ENCODE measurements at regions not wholly inside any gene's neighbourhood (a gene's known extent, or its start where the extent isn't known, plus 50 kb on each side); places are given as distances from the start of the nearest gene placed in this dataset.

DNA sequence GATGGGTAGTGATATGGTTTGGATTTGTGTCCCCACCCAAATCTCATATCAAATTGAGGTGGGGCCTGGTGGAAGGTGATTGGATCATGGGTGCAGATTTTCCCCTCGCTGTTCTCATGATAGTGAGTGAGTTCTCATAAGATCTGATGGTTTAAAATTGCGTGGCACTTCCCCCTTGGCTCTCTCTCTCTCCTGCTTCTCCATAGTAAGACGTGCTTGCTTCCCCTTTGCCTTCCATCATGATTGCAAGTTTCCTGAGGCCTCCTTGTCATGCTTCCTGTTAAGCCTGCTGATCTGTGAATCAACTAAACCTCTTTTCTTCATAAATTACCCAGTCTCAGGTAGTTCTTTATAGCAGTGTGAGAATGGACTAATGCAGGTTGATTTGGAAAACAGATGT lies 223.2 kb upstream of the APCDD1 start:
- BruUV-seq (replicated peaks): no TSS peak
- no CpG with 5 or more reads among the region's 3 CpGs for WGBS, 2 experiments (ENCODE audit: extremely low coverage in 2 of 2, insufficient read length in 1 of 2)
- ChIA-PET POLR2A (ENCODE audit: unreplicated experiment) (no interaction called here), CTCF (no interaction called here)
- Histone ChIP-seq H3K14ac (replicated peaks; ENCODE audit: low read depth, low read length) (no peak overlapping the region), H3K9me1 (ENCODE audit: insufficient read depth, low read length) (peaks cover 3% of the 10 kb centered on the region; the same call in 1 of the 2 replicates), H2BK120ac (ENCODE audit: low read depth, low read length) (no peak overlapping the region), H3K56ac (ENCODE audit: extremely low read depth, insufficient read depth, low read length) (no peak overlapping the region), H4K5ac (ENCODE audit: low read depth, low read length) (no peak overlapping the region), H3K79me1 (ENCODE audit: low read depth in 1 of 2, low read length in 2 of 2) (no peaks in the 10 kb centered on the region), H4K20me1 (ENCODE audit: insufficient read depth, low read length) (no peaks in the 10 kb centered on the region), H3K9ac (ENCODE audit: low read depth, low read length) (no peak overlapping the region), H3K4me1 (ENCODE audit: control insufficient read depth, insufficient read depth, low read length) (peaks cover 9% of the 10 kb centered on the region), H3K27ac (ENCODE audit: insufficient read depth, low read length) (no peak overlapping the region), H3K4me2 (ENCODE audit: low read depth, low read length) (no peak overlapping the region), H2AK5ac (ENCODE audit: low read depth, low read length) (no peak overlapping the region), H3K36me3 (ENCODE audit: control insufficient read depth, insufficient read depth, low read length) (no peaks in the 10 kb centered on the region), H3K9me3 (ENCODE audit: control insufficient read depth, insufficient read depth, low read length) (peaks cover 13% of the 10 kb centered on the region), H3K23ac (ENCODE audit: low read depth, low read length) (no peak overlapping the region), H2BK5ac (ENCODE audit: low read depth, low read length, poor library complexity, severe bottlenecking) (no peak overlapping the region), H4K91ac (ENCODE audit: insufficient read depth, low read depth, low read length) (no peak overlapping the region), H3K27me3 (ENCODE audit: control insufficient read depth, insufficient read depth, low read length) (no peaks in the 10 kb centered on the region), H3K4ac (ENCODE audit: low read depth, low read length) (no peak overlapping the region), H4K8ac (ENCODE audit: low read depth in 2 of 2, low read length in 2 of 2) (no peak overlapping the region), H2BK20ac (ENCODE audit: low read depth, low read length) (no peak overlapping the region), H3K18ac (ENCODE audit: low read depth, low read length) (no peak overlapping the region), H3K4me3 (ENCODE audit: insufficient read depth, low read depth, low read length) (no peak overlapping the region), H2AFZ (replicated peaks; ENCODE audit: low read length, poor library complexity) (no peak overlapping the region), H2BK15ac (ENCODE audit: low read depth, low read length) (no peak overlapping the region), H2AK9ac (replicated peaks; ENCODE audit: low read depth, low read length, poor library complexity) (no peak overlapping the region)
- dilution Hi-C loops (cut with HindIII; ENCODE audit: low sequenced_read_pairs, unreplicated experiment) (no loop called here), in situ Hi-C loops (cut with MboI; ENCODE audit: low sequenced_read_pairs) (no loop called here), intact Hi-C loops (cut with micrococcal nuclease) (loop anchor here (10.0 kb wide), 4 partner anchors 156 to 284 kb away; no protein-coding TSS in a partner anchor)
- no peak for ATAC-seq (ENCODE audit: low read depth)
- DNase-seq: no peak
- no peak for TF ChIP-seq MXI1 (IDR thresholded peaks at IDR 0.05; ENCODE audit: borderline replicate concordance, low read depth, low read length)
- TF ChIP-seq CEBPB (IDR thresholded peaks at IDR 0.05; ENCODE audit: low read depth, low read length): no peak
- TF ChIP-seq, protein P1, sequence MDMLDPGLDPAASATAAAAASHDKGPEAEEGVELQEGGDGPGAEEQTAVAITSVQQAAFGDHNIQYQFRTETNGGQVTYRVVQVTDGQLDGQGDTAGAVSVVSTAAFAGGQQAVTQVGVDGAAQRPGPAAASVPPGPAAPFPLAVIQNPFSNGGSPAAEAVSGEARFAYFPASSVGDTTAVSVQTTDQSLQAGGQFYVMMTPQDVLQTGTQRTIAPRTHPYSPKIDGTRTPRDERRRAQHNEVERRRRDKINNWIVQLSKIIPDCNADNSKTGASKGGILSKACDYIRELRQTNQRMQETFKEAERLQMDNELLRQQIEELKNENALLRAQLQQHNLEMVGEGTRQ (IDR thresholded peaks at IDR 0.05; ENCODE audit: low read depth, low read length): no peak
- no peak for TF ChIP-seq RFX5 (IDR thresholded peaks at IDR 0.05; ENCODE audit: low read depth, low read length)
- TF ChIP-seq BHLHE40 (IDR thresholded peaks at IDR 0.05; ENCODE audit: low read depth, low read length): no peak
- no peak for TF ChIP-seq MAZ (IDR thresholded peaks at IDR 0.05; ENCODE audit: borderline replicate concordance, low read depth, low read length)
- TF ChIP-seq CHD1 (IDR thresholded peaks at IDR 0.05; ENCODE audit: low read depth, low read length): no peak
- TF ChIP-seq POLR2A (IDR thresholded peaks at IDR 0.05; ENCODE audit: low read depth, low read length): no peak
- TF ChIP-seq SMC3 (IDR thresholded peaks at IDR 0.05; ENCODE audit: low read depth, low read length): no peak
- TF ChIP-seq MAFK (IDR thresholded peaks at IDR 0.05; ENCODE audit: low read depth, low read length): no peak
- TF ChIP-seq NFE2L2 (IDR thresholded peaks at IDR 0.05; ENCODE audit: low read depth, low read length): no peak
- TF ChIP-seq FOS (IDR thresholded peaks at IDR 0.05; ENCODE audit: low read depth, low read length): no peak
- TF ChIP-seq RAD21 (IDR thresholded peaks at IDR 0.05; ENCODE audit: low read length): no peak
- no peak for TF ChIP-seq CTCF (conservative IDR thresholded peaks at IDR 0.05; ENCODE audit: low read depth, low read length)
- TF ChIP-seq RCOR1 (IDR thresholded peaks at IDR 0.05; ENCODE audit: insufficient replicate concordance, low read length): no peak

All from IMR-90 (cell line).